ENCODE measurements at regions not wholly inside any gene's neighbourhood (a gene's known extent, or its start where the extent isn't known, plus 50 kb on each side); places are given as distances from the start of the nearest gene placed in this dataset.

DNA sequence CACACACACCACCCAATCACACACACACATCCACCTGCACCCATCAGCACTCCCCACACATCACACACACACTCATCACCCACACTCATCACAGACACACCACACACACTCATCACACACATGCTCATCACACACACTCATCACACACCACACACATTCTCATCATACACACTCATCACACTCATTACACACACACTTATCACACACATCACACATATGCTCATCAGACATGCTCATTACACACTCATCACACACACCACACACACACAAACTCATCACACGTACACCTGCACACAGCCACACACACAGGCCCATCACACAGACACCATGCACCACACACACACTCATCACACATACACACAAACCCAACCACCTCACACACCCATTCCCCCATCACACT lies 107.5 kb upstream of the C14orf180 start:
- Mint-ChIP-seq H3K27me3 (peaks cover 14% of the 10 kb centered on the region), H3K36me3 (ENCODE audit: low read depth) (no peaks in the 10 kb centered on the region), H3K4me1 (ENCODE audit: low read depth) (no peaks in the 10 kb centered on the region), H3K9me3 (no peaks in the 10 kb centered on the region), H3K27ac (no peak overlapping the region), H3K4me3 (no peak overlapping the region)
- Histone ChIP-seq H3K27ac (ENCODE audit: low read depth in 1 of 2, low read length in 2 of 2) (no peak overlapping the region), H3K27me3 (ENCODE audit: control insufficient read depth in 1 of 2, insufficient read depth in 2 of 2, low read length in 2 of 2) (no peaks in the 10 kb centered on the region), H3K36me3 (ENCODE audit: insufficient read depth, low read length) (no peaks in the 10 kb centered on the region), H3K4me3 (ENCODE audit: low read length) (no peak overlapping the region), H3K4me1 (ENCODE audit: insufficient read depth, low read length) (no peaks in the 10 kb centered on the region), H3K9me3 (ENCODE audit: control insufficient read depth in 1 of 2, insufficient read depth in 1 of 2, low read length in 2 of 2) (peaks cover 0 to 7% of the 10 kb centered on the region in 2 experiments)
- intact Hi-C loops (cut with DNase I, micrococcal nuclease): no loop called here
- TF ChIP-seq, protein P1, sequence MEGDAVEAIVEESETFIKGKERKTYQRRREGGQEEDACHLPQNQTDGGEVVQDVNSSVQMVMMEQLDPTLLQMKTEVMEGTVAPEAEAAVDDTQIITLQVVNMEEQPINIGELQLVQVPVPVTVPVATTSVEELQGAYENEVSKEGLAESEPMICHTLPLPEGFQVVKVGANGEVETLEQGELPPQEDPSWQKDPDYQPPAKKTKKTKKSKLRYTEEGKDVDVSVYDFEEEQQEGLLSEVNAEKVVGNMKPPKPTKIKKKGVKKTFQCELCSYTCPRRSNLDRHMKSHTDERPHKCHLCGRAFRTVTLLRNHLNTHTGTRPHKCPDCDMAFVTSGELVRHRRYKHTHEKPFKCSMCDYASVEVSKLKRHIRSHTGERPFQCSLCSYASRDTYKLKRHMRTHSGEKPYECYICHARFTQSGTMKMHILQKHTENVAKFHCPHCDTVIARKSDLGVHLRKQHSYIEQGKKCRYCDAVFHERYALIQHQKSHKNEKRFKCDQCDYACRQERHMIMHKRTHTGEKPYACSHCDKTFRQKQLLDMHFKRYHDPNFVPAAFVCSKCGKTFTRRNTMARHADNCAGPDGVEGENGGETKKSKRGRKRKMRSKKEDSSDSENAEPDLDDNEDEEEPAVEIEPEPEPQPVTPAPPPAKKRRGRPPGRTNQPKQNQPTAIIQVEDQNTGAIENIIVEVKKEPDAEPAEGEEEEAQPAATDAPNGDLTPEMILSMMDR (IDR thresholded peaks at IDR 0.05): no peak
- ChIA-PET POLR2A (interaction anchor here (1.4 kb wide), 1 partner anchor 80 kb away, joined by 3 read pairs; no protein-coding TSS in a partner anchor), CTCF (no interaction called here)
- ATAC-seq (ENCODE audit: poor library complexity): no peak
- no peak for DNase-seq

DNA sequence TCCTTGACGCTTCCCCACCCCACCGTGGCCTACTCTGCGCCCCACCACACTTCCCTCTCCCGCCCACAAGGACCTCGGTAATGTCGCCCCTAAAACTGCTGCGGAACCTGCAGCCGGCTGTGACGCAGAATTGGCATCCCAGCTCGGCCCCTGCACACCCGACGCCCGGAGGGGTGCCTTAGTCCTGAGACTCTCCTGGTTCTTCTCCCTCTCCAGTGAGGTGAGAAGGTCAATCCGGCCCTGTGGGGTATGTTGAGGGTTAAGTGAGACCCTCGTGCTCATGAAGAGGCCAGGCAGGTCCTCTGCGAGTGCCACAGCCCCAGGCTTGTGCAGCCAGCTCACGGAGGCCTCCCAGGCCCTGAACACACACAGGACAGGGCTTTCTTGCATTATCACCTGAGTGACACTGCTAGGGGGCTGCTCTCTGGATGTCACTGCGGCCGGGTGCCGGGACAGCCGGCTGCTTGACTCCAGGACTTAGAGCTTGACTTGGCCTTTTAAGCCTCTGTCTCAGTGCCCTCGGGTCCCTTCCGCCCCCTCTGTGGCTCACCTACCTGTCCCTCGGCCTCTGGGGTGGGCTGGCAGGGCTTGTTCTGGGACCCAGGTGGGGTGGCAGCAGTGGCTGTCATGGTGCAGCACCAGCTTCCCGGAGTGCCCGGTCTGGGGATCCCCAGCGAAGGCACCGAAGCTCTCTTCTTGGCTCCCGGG lies 106.9 kb upstream of the C14orf180 start:
- Mint-ChIP-seq H3K4me1 (ENCODE audit: low read depth) (no peaks in the 10 kb centered on the region), H3K9me3 (no peaks in the 10 kb centered on the region), H3K27ac (no peak overlapping the region), H3K27me3 (peaks cover 10% of the 10 kb centered on the region), H3K36me3 (ENCODE audit: low read depth) (no peaks in the 10 kb centered on the region), H3K4me3 (no peak overlapping the region)
- intact Hi-C loops (cut with DNase I, micrococcal nuclease): no loop called here
- TF ChIP-seq, protein P1 (IDR thresholded peaks at IDR 0.05): no peak
- no peaks in the 10 kb centered on the region for H3K27me3 ChIP-seq (ENCODE audit: control insufficient read depth in 1 of 2, insufficient read depth in 2 of 2, low read length in 2 of 2)
- ATAC-seq (ENCODE audit: poor library complexity) (no peak), DNase-seq (no peak)
- POLR2A ChIA-PET: interaction anchor here (1.4 kb wide), 1 partner anchor 81 kb away, joined by 3 read pairs; no protein-coding TSS in a partner anchor
- H3K4me1 ChIP-seq (ENCODE audit: insufficient read depth, low read length): no peaks in the 10 kb centered on the region
- H3K36me3 ChIP-seq (ENCODE audit: insufficient read depth, low read length): no peaks in the 10 kb centered on the region
- H3K4me3 ChIP-seq (ENCODE audit: low read length): no peak overlapping the region
- CTCF ChIA-PET: no interaction called here
- H3K9me3 ChIP-seq (ENCODE audit: control insufficient read depth in 1 of 2, insufficient read depth in 1 of 2, low read length in 2 of 2): peaks cover 0 to 9% of the 10 kb centered on the region in 2 experiments
- no peak overlapping the region for H3K27ac ChIP-seq (ENCODE audit: low read depth in 1 of 2, low read length in 2 of 2)

DNA sequence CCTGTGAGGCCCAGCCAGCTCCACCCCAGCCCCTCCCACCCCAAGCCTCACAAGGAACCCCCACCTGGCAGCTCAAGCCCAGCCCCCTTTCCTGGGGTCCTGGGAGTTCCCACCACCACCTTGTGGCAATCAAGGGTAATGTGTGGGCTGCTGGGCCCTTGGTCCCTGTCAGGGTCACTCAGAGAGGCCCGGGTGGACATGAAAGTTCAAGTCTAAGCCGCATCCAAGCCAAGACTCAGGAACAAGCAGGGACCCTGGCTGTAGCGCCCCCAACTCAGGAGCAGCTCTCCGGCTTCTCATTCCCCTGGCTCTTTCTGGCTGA lies 106.4 kb upstream of the C14orf180 start:
- no peak for DNase-seq
- H3K4me1 Mint-ChIP-seq (ENCODE audit: low read depth): no peaks in the 10 kb centered on the region
- H3K4me3 ChIP-seq (ENCODE audit: low read length): no peak overlapping the region
- no peaks in the 10 kb centered on the region for H3K36me3 Mint-ChIP-seq (ENCODE audit: low read depth)
- ATAC-seq (ENCODE audit: poor library complexity): no peak
- H3K27ac Mint-ChIP-seq: no peak overlapping the region
- no peaks in the 10 kb centered on the region for H3K36me3 ChIP-seq (ENCODE audit: insufficient read depth, low read length)
- CTCF ChIA-PET: no interaction called here
- no peak overlapping the region for H3K27ac ChIP-seq (ENCODE audit: low read depth in 1 of 2, low read length in 2 of 2)
- POLR2A ChIA-PET: interaction anchor here (1.4 kb wide), 1 partner anchor 81 kb away, joined by 3 read pairs; no protein-coding TSS in a partner anchor
- no peak overlapping the region for H3K4me3 Mint-ChIP-seq
- no peaks in the 10 kb centered on the region for H3K27me3 ChIP-seq (ENCODE audit: control insufficient read depth in 1 of 2, insufficient read depth in 2 of 2, low read length in 2 of 2)
- H3K27me3 Mint-ChIP-seq: peaks cover 9% of the 10 kb centered on the region
- TF ChIP-seq, protein P1 (IDR thresholded peaks at IDR 0.05): no peak
- intact Hi-C loops (cut with DNase I, micrococcal nuclease): no loop called here
- H3K4me1 ChIP-seq (ENCODE audit: insufficient read depth, low read length): no peaks in the 10 kb centered on the region
- peaks cover 0 to 9% of the 10 kb centered on the region in 2 experiments for H3K9me3 ChIP-seq (ENCODE audit: control insufficient read depth in 1 of 2, insufficient read depth in 1 of 2, low read length in 2 of 2)
- no peaks in the 10 kb centered on the region for H3K9me3 Mint-ChIP-seq
